Heart left ventricle (tissue), 16 donors: ENCODE measurements at regions not wholly inside any gene's neighbourhood (a gene's known extent, or its start where the extent isn't known, plus 50 kb on each side); places are given as distances from the start of the nearest gene placed in this dataset.

Experiments used
- ATAC-seq, 4 donors: fragments of 200-7000 bp; cut with Tn5 transposase; one replicate each; pipeline ENCODE4 v1.9.1; 2020 to 2022; ENCODE audit warnings: moderate library complexity in 4 of 4, mild to moderate bottlenecking in 3 of 4, moderate number of reproducible peaks in 1 of 4
- DNase-seq, 5 donors: peaks; one replicate each; pipeline ENCODE4 v3.0.0-alpha.2; 2020
- H3K27ac ChIP-seq, 12 donors: fragments of 200-600 bp; sonication (generic) in 4 of 12; one replicate each; pipeline versions ENCODE4 v1.5.0 to v1.8.0; 2016 to 2022; ENCODE audit warnings: mild to moderate bottlenecking in 2 of 12
- H3K27me3 ChIP-seq, 9 donors: fragments of 200-600 bp; sonication (generic) in 2 of 9; one replicate each; pipeline versions ENCODE4 v1.5.1 to v1.8.0; 2016 to 2022; ENCODE audit warnings: mild to moderate bottlenecking in 3 of 9
- H3K36me3 ChIP-seq, 9 donors: fragments of 200-600 bp; sonication (generic) in 2 of 9; one replicate each; pipeline versions ENCODE4 v1.5.0 to v1.8.0; 2018 to 2022; ENCODE audit warnings: mild to moderate bottlenecking in 2 of 9
- H3K4me1 ChIP-seq, 12 donors: fragments of 200-600 bp; sonication (generic) in 4 of 12; one replicate each; pipeline versions ENCODE4 v1.5.0 to v1.8.0; 2016 to 2022; ENCODE audit warnings: mild to moderate bottlenecking in 3 of 12
- H3K4me3 ChIP-seq, 12 donors: fragments of 200-600 bp; sonication (generic) in 4 of 12; one replicate each; pipeline versions ENCODE4 v1.5.0 to v1.8.0; 2017 to 2022; ENCODE audit warnings: mild to moderate bottlenecking in 9 of 12, moderate library complexity in 4 of 12
- H3K9me3 ChIP-seq, 12 donors: fragments of 200-600 bp; sonication (generic) in 4 of 12; one replicate each; pipeline versions ENCODE4 v1.5.0 to v1.8.0; 2016 to 2022; ENCODE audit warnings: mild to moderate bottlenecking in 1 of 12
- CTCF ChIP-seq, 12 donors: fragments of 200-600 bp; sonication (generic) in 4 of 12; IDR thresholded peaks; one replicate each; pipeline versions ENCODE4 v1.5.0 to v1.8.0; 2018 to 2022; ENCODE audit warnings: antibody characterized with exemption in 12 of 12, mild to moderate bottlenecking in 5 of 12
- POLR2A ChIP-seq, 2 donors: fragments of 450-650 bp; IDR thresholded peaks; one replicate each; pipeline ENCODE4 v1.6.1; 2017; ENCODE audit warnings: antibody characterized with exemption in 2 of 2, mild to moderate bottlenecking in 2 of 2, moderate library complexity in 2 of 2
- WGBS, 4 donors: extraction: QIAGEN DNeasy Blood & Tissue Kit in 2 of 4; methylation state at CpG; one replicate each; pipeline versions ENCODE4 v1.1.5 to v1.1.7; 2013 to 2018; 5-methylcytosine and 5-hydroxymethylcytosine counted together
- intact Hi-C, 10 donors: fragments of 100-400 bp; cut with DNase I; formaldehyde crosslinking; loops; one replicate each; pipeline versions ENCODE4 v1.11.1 to v1.14.2; 2022
- donor health status: ischemic (EF 13 %, LVEDD 7.1; RV severe dilation, severe dysfunction).
- donor health status: healthy with polysubstance abuse.
- donor health status: DM: no; HTN: yes; CAD: no.
- donor health status: DM: no; HTN: no; CAD: no.
- donor health status: ischemic (EF 25% LVEDD 6.9; RV normal size, moderate dysfunction).
- donor health status: ischemic (EF 25% LVEDD 5.7; RV mildly dilated, moderate dysfunction).
- donor health status: healthy.
- donor health status: DM: yes; HTN: yes; CAD: no.
- donor health status: ischemic (EF 35%, LVEDD 5.7; RV mildly dilated, moderate dysfunction).
- donor health status: nonischemic (EF 11% LVEDD 7.7; RV severe dilation, severe dysfunction).
- donor health status: DM: yes; HTN: yes; CAD: no.
- donor health status: PGD.
- donor health status: ischemic (EF 29% LVEDD 5.4; RV normal size, mild dysfunction).
- donor health status: nonischemic (EF 23%, LVEDD 6.1; RV moderate dilation, normal function).

GRCh38 chr10:126734967-126735366 is 64.5 kb upstream of the C10orf90 start:
- intact Hi-C loops: no loop called here
- Histone ChIP-seq H3K27ac (no peak overlapping the region), H3K9me3 (no peaks in the 10 kb centered on the region), H3K27me3 (peaks cover 0 to 4% (median 0%) of the 10 kb centered on the region in 9 donors), H3K4me3 (no peak overlapping the region), H3K36me3 (no peaks in the 10 kb centered on the region), H3K4me1 (peaks cover 0 to 8% (median 0%) of the 10 kb centered on the region in 12 donors)
- TF ChIP-seq POLR2A (IDR thresholded peaks at IDR 0.05) (no peak), CTCF (IDR thresholded peaks at IDR 0.05) (no peak)
- DNase-seq (no peak), ATAC-seq (no peak)
- 65 to 77% (median 70%) methylated on average over 3 of the region's 3 CpGs for WGBS, 4 donors

GRCh38 chr10:126736142-126736541 is 65.6 kb upstream of the C10orf90 start:
- H3K36me3 ChIP-seq: no peaks in the 10 kb centered on the region
- no peak overlapping the region for H3K27ac ChIP-seq
- H3K4me1 ChIP-seq: peaks cover 0 to 8% (median 0%) of the 10 kb centered on the region in 12 donors
- TF ChIP-seq POLR2A (IDR thresholded peaks at IDR 0.05) (no peak), CTCF (IDR thresholded peaks at IDR 0.05) (no peak)
- peaks cover 0 to 4% (median 0%) of the 10 kb centered on the region in 9 donors for H3K27me3 ChIP-seq
- intact Hi-C loops: no loop called here
- H3K4me3 ChIP-seq: no peak overlapping the region
- DNase-seq (no peak), ATAC-seq (no peak)
- WGBS, 4 donors: 81 to 92% (median 89%) methylated on average over 5 of the region's 5 CpGs
- no peaks in the 10 kb centered on the region for H3K9me3 ChIP-seq

- intact Hi-C loops: no loop called here
- DNase-seq: no peak
- Histone ChIP-seq H3K9me3 (no peaks in the 10 kb centered on the region), H3K4me1 (peaks cover 0 to 8% (median 0%) of the 10 kb centered on the region in 12 donors), H3K36me3 (no peaks in the 10 kb centered on the region), H3K27ac (no peak overlapping the region), H3K27me3 (peaks cover 0 to 4% (median 0%) of the 10 kb centered on the region in 9 donors), H3K4me3 (no peak overlapping the region)
- no peak for TF ChIP-seq POLR2A (IDR thresholded peaks at IDR 0.05)
- TF ChIP-seq CTCF (IDR thresholded peaks at IDR 0.05): no peak
- ATAC-seq: peak in 1 of 4 donors; percentile 67
- 40 to 55% (median 47%) methylated on average over 2 of the region's 2 CpGs for WGBS, 4 donors
Observed at GRCh38 chr10:126736727-126737126, 66.2 kb upstream of the C10orf90 start.

GRCh38 chr10:126738001-126738400 is 67.5 kb upstream of the C10orf90 start:
- TF ChIP-seq CTCF (IDR thresholded peaks at IDR 0.05) (no peak), POLR2A (IDR thresholded peaks at IDR 0.05) (no peak)
- Histone ChIP-seq H3K27ac (no peak overlapping the region), H3K27me3 (peaks cover 0 to 4% (median 0%) of the 10 kb centered on the region in 9 donors), H3K9me3 (no peaks in the 10 kb centered on the region), H3K4me3 (no peak overlapping the region), H3K36me3 (no peaks in the 10 kb centered on the region), H3K4me1 (no peaks in the 10 kb centered on the region)
- no peak for DNase-seq
- no peak for ATAC-seq
- intact Hi-C loops: no loop called here
- WGBS, 4 donors: 87 to 94% (median 91%) methylated on average over 4 of the region's 4 CpGs
